ENCODE measurements at regions not wholly inside any gene's neighbourhood (a gene's known extent, or its start where the extent isn't known, plus 50 kb on each side); places are given as distances from the start of the nearest gene placed in this dataset.

GRCh38 chr13:64202517-64202916 is 2786.9 kb upstream of the PCDH20 start:
- no peak for TF ChIP-seq CTCF (IDR thresholded peaks at IDR 0.05; ENCODE audit: low read depth, low read length, missing input control)
- no peak for TF ChIP-seq YY1 (IDR thresholded peaks at IDR 0.05)
- no peak for TF ChIP-seq RXRA (IDR thresholded peaks at IDR 0.05)

All from liver (tissue), 3 donors.